ENCODE measurements at regions not wholly inside any gene's neighbourhood (a gene's known extent, or its start where the extent isn't known, plus 50 kb on each side); places are given as distances from the start of the nearest gene placed in this dataset.

DNA sequence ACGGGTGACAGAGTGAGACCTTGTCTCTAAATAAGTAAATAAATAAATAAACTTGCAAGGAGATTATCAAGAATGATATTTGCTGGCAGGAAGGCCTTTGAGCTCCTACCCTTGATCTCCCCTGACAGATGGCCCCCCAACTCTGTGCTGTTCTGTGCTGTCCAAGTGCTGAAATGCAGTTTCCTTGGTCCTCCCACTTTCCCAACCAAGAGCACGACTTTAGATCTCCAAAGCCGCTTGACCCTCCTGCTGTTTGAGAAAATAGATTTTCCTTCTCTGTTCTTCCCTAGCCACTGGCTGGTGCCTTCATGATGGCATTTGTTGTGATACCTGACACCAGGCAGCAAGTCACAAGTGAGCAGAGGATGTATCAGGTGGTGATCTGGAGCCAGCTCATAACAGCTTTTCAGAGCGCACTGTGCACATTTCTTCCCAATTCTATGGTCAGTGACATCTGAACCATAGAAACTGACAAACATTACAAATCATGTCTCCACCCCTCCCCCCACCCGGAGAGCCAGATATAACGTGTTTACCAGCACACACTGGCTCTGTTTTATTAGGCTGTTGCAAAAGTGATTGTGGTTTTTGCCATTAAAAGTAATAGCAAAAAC, 80.0 kb upstream of the PUM3 start:
- TF ChIP-seq, protein P1, sequence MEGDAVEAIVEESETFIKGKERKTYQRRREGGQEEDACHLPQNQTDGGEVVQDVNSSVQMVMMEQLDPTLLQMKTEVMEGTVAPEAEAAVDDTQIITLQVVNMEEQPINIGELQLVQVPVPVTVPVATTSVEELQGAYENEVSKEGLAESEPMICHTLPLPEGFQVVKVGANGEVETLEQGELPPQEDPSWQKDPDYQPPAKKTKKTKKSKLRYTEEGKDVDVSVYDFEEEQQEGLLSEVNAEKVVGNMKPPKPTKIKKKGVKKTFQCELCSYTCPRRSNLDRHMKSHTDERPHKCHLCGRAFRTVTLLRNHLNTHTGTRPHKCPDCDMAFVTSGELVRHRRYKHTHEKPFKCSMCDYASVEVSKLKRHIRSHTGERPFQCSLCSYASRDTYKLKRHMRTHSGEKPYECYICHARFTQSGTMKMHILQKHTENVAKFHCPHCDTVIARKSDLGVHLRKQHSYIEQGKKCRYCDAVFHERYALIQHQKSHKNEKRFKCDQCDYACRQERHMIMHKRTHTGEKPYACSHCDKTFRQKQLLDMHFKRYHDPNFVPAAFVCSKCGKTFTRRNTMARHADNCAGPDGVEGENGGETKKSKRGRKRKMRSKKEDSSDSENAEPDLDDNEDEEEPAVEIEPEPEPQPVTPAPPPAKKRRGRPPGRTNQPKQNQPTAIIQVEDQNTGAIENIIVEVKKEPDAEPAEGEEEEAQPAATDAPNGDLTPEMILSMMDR (IDR thresholded peaks at IDR 0.05): no peak
- TF ChIP-seq POLR2AphosphoS5 (IDR thresholded peaks at IDR 0.05; ENCODE audit: insufficient read depth in 1 of 2, low read depth in 1 of 2): no peak

Measured in vagina (tissue), 2 donors.